ENCODE measurements at regions not wholly inside any gene's neighbourhood (a gene's known extent, or its start where the extent isn't known, plus 50 kb on each side); places are given as distances from the start of the nearest gene placed in this dataset.

- H3K27ac ChIP-seq: no peak overlapping the region
- no peaks in the 10 kb centered on the region for H3K4me1 ChIP-seq (replicated peaks)
- no peak overlapping the region for H3K4me3 ChIP-seq
- whole genome bisulfite sequencing: 91% methylated on average over 10 of the region's 10 CpGs
- H3K9me3 ChIP-seq: no peaks in the 10 kb centered on the region
- intact Hi-C loops (cut with DNase I): no loop called here
- no peaks in the 10 kb centered on the region for H3K36me3 ChIP-seq
- no peak for TF ChIP-seq POLR2A (IDR thresholded peaks at IDR 0.05)
- TF ChIP-seq CTCF (IDR thresholded peaks at IDR 0.05): no peak
- no peak for TF ChIP-seq POLR2AphosphoS5 (IDR thresholded peaks at IDR 0.05)
- H3K27me3 ChIP-seq (replicated peaks; ENCODE audit: insufficient read depth): no peaks in the 10 kb centered on the region
- no peak for DNase-seq (ENCODE audit: low spot score)
These were observed 318.9 kb downstream of the SNAPC1 start for GRCh38 chr14:62081012-62081612.

GRCh38 chr14:62081951-62082350 lies 319.7 kb downstream of the SNAPC1 start:
- Histone ChIP-seq H3K27me3 (replicated peaks; ENCODE audit: insufficient read depth) (no peaks in the 10 kb centered on the region), H3K4me3 (no peak overlapping the region), H3K4me1 (replicated peaks) (no peaks in the 10 kb centered on the region), H3K36me3 (no peaks in the 10 kb centered on the region), H3K27ac (no peak overlapping the region), H3K9me3 (no peaks in the 10 kb centered on the region)
- DNase-seq (ENCODE audit: low spot score): no peak
- intact Hi-C loops (cut with DNase I): no loop called here
- TF ChIP-seq POLR2A (IDR thresholded peaks at IDR 0.05) (no peak), POLR2AphosphoS5 (IDR thresholded peaks at IDR 0.05) (no peak), CTCF (IDR thresholded peaks at IDR 0.05) (no peak)
- 87% methylated on average over 8 of the region's 8 CpGs for whole genome bisulfite sequencing

DNA sequence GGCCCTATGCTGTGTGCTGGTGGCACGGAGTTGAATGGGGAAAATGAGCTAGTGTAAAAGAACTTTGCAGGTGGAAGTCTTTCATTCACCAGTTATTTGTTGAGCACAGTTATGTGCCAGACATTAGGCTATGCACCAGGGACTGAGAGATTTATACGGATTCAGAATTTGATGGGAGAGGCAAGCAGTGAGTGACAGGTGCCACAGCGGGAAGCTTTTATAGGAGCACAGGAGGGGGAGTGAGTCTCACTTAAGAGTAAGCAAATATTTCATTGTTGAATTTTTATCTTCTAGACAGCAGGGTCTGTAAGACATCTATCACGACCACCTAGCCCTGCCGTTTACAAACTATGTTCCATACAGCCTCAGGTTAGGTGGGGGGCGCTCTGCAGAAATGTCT lies 320.6 kb downstream of the SNAPC1 start:
- Histone ChIP-seq H3K36me3 (no peaks in the 10 kb centered on the region), H3K27ac (no peak overlapping the region), H3K4me1 (replicated peaks) (no peaks in the 10 kb centered on the region), H3K27me3 (replicated peaks; ENCODE audit: insufficient read depth) (no peaks in the 10 kb centered on the region), H3K9me3 (no peaks in the 10 kb centered on the region), H3K4me3 (no peak overlapping the region)
- intact Hi-C loops (cut with DNase I): no loop called here
- 76% methylated on average over 6 of the region's 6 CpGs for WGBS
- no peak for DNase-seq (ENCODE audit: low spot score)
- TF ChIP-seq POLR2AphosphoS5 (IDR thresholded peaks at IDR 0.05): no peak
- TF ChIP-seq POLR2A (IDR thresholded peaks at IDR 0.05): no peak
- no peak for TF ChIP-seq CTCF (IDR thresholded peaks at IDR 0.05)

DNA sequence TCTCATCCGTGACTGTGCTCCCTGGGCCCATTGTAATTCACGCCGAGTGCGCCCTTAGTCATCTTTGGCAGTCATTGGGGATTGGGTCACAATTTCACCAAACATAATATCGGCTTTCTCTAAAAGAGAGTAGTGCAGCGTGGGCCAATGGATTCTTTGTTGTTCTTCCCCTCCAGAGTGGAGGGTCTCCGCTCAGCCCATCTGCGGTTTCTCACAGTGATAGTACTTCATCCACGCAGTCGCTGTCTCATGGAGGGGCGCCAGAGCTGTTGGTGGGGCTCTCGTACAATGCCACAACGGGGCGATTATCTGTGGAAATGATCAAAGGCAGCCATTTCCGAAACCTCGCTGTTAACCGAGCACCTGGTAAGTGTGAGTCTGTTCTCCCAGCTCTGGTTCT lies 321.8 kb downstream of the SNAPC1 start:
- Histone ChIP-seq H3K9me3 (no peaks in the 10 kb centered on the region), H3K4me1 (replicated peaks) (no peaks in the 10 kb centered on the region), H3K27ac (no peak overlapping the region), H3K4me3 (no peak overlapping the region), H3K36me3 (no peaks in the 10 kb centered on the region), H3K27me3 (replicated peaks; ENCODE audit: insufficient read depth) (no peaks in the 10 kb centered on the region)
- 96% methylated on average over 17 of the region's 17 CpGs for WGBS
- intact Hi-C loops (cut with DNase I): no loop called here
- TF ChIP-seq CTCF (IDR thresholded peaks at IDR 0.05) (no peak), POLR2AphosphoS5 (IDR thresholded peaks at IDR 0.05) (no peak), POLR2A (IDR thresholded peaks at IDR 0.05) (no peak)
- DNase-seq (ENCODE audit: low spot score): no peak

GRCh38 chr14:62087191-62087590 lies 325.0 kb downstream of the SNAPC1 start:
- H3K27me3 ChIP-seq (replicated peaks; ENCODE audit: insufficient read depth): no peaks in the 10 kb centered on the region
- 95% methylated on average over 14 of the region's 14 CpGs for WGBS
- H3K27ac ChIP-seq: no peak overlapping the region
- no peak for TF ChIP-seq POLR2AphosphoS5 (IDR thresholded peaks at IDR 0.05)
- TF ChIP-seq CTCF (IDR thresholded peaks at IDR 0.05): no peak
- no peak for TF ChIP-seq POLR2A (IDR thresholded peaks at IDR 0.05)
- H3K36me3 ChIP-seq: no peaks in the 10 kb centered on the region
- intact Hi-C loops (cut with DNase I): no loop called here
- H3K9me3 ChIP-seq: no peaks in the 10 kb centered on the region
- H3K4me3 ChIP-seq: no peak overlapping the region
- H3K4me1 ChIP-seq (replicated peaks): no peaks in the 10 kb centered on the region
- DNase-seq (ENCODE audit: low spot score): no peak
